ENCODE measurements at regions not wholly inside any gene's neighbourhood (a gene's known extent, or its start where the extent isn't known, plus 50 kb on each side); places are given as distances from the start of the nearest gene placed in this dataset.
"Not testable (repeated sequence)": the region's sequence is repeated elsewhere in the genome, so short reads cannot be mapped to it uniquely, and the experiment has no call there.

DNA sequence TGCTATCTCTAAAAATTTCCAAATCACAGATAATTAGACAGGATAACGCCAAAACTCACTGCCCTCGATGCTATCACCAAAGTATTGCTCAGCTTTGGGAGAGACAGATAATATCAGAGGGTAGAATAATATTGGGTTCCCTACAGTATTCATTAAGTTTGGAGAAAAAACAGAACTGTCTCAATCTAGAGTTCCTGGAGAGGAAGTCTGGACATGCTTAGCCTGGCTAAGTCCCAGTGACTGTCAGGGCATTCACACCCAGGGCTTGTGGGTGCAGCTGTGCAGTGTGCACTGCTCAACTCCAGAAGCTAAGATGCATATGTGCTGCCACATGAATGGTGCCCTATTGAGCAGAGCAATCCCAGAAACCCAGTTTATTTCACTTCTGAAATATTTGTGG lies 459.6 kb upstream of the DPH6 start:
- Histone ChIP-seq H3K4me3 (ENCODE audit: low read depth, low read length) (no peak overlapping the region), H3K79me2 (ENCODE audit: control insufficient read depth, insufficient read depth, low read length, unreplicated experiment) (no peaks in the 10 kb centered on the region), H3K4me1 (ENCODE audit: control insufficient read depth, insufficient read depth, low read length, unreplicated experiment) (no peaks in the 10 kb centered on the region), H3K27ac (ENCODE audit: low read depth, low read length) (no peak overlapping the region), H2AFZ (ENCODE audit: low read length, unreplicated experiment) (no peak overlapping the region), H3K27me3 (ENCODE audit: insufficient read depth, low read length) (no peaks in the 10 kb centered on the region), H3K36me3 (ENCODE audit: insufficient read depth, low read length) (no peaks in the 10 kb centered on the region)

DNA sequence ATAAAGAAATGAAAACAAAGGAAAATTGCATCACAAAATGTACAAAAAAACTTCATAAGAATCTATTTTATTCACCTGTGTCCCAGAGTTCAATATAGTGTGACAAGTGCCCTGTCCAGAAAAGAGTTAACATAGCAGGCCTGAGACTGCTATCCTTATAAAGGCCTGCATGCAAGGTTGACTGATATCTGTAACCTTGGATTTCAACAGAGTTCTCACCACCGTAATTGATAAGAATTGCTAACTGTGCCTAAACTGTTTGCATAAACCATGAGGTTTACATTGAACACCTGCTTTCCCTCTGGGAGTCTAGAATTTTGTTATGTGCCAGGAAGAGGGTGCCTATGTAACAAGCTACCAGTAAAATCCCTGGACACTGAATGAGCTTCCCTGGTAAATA lies 461.7 kb upstream of the DPH6 start:
- no peak overlapping the region for H3K4me3 ChIP-seq (ENCODE audit: low read depth, low read length)
- no peak overlapping the region for H2AFZ ChIP-seq (ENCODE audit: low read length, unreplicated experiment)
- H3K27me3 ChIP-seq (ENCODE audit: insufficient read depth, low read length) = no peaks in the 10 kb centered on the region
- H3K4me1 ChIP-seq (ENCODE audit: control insufficient read depth, insufficient read depth, low read length, unreplicated experiment) = no peaks in the 10 kb centered on the region
- H3K79me2 ChIP-seq (ENCODE audit: control insufficient read depth, insufficient read depth, low read length, unreplicated experiment) = no peaks in the 10 kb centered on the region
- no peak overlapping the region for H3K27ac ChIP-seq (ENCODE audit: low read depth, low read length)
- H3K36me3 ChIP-seq (ENCODE audit: insufficient read depth, low read length) = no peaks in the 10 kb centered on the region

DNA sequence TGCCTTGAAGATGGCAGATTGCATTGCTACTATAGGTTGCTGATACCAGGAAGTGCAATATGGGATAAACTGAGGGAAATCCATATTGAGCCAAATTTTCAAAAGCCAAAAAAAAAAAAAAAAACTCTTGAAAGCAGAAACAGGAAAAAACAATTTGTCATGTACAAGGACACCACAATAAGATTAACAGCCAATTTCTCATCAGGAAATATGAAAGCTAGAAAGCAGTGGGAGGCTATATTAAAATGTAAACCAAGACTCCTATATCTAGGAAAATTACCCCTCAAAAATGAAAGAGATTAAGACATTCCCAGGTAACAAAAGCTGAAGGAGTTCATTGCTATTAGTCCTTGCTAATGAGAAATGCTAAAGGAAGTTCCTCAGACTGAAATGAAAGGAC lies 462.8 kb upstream of the DPH6 start:
- no peak overlapping the region for H3K27ac ChIP-seq (ENCODE audit: low read depth, low read length)
- H3K4me1 ChIP-seq (ENCODE audit: control insufficient read depth, insufficient read depth, low read length, unreplicated experiment) = no peaks in the 10 kb centered on the region
- H3K36me3 ChIP-seq (ENCODE audit: insufficient read depth, low read length) = no peaks in the 10 kb centered on the region
- H3K79me2 ChIP-seq (ENCODE audit: control insufficient read depth, insufficient read depth, low read length, unreplicated experiment) = no peaks in the 10 kb centered on the region
- no peaks in the 10 kb centered on the region for H3K27me3 ChIP-seq (ENCODE audit: insufficient read depth, low read length)
- no peak overlapping the region for H2AFZ ChIP-seq (ENCODE audit: low read length, unreplicated experiment)
- H3K4me3 ChIP-seq (ENCODE audit: low read depth, low read length) = no peak overlapping the region

DNA sequence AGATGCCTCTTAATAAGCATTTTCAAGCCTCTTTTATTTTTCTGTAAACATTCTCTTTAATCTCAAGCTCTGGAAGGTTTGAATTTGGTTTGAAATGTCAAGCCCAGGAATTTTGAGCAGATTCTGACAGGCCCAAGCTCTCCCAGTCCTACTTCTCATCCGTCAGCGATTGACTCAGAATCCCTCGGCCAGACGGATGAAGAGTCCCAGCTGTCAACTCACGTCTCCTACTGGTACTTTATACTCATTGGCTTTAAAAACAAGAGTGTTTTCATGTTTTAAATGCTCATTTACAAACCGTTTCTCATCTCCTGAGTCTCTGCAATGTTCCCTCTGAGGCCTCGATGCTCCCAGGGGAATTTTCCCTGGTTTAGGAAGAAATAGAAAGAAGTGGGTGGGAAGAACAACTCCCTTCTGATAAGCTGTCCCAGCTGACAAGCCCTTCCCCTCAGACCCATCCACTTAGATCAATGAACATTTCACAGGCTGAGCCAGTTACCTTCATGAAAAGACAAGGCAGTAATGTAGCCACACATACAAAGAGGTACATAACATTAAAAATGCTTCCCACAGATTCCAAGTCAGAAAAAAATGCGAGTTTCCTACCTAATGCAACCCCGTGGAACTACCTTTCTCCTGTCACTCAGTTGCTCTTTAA lies 478.2 kb upstream of the DPH6 start:
- H3K27ac ChIP-seq (ENCODE audit: low read depth, low read length) = no peak overlapping the region
- H3K27me3 ChIP-seq (ENCODE audit: insufficient read depth, low read length) = no peaks in the 10 kb centered on the region
- H3K4me1 ChIP-seq (ENCODE audit: control insufficient read depth, insufficient read depth, low read length, unreplicated experiment) = no peaks in the 10 kb centered on the region
- no peak overlapping the region for H2AFZ ChIP-seq (ENCODE audit: low read length, unreplicated experiment)
- no peaks in the 10 kb centered on the region for H3K79me2 ChIP-seq (ENCODE audit: control insufficient read depth, insufficient read depth, low read length, unreplicated experiment)
- no peaks in the 10 kb centered on the region for H3K36me3 ChIP-seq (ENCODE audit: insufficient read depth, low read length)
- no peak overlapping the region for H3K4me3 ChIP-seq (ENCODE audit: low read depth, low read length)

DNA sequence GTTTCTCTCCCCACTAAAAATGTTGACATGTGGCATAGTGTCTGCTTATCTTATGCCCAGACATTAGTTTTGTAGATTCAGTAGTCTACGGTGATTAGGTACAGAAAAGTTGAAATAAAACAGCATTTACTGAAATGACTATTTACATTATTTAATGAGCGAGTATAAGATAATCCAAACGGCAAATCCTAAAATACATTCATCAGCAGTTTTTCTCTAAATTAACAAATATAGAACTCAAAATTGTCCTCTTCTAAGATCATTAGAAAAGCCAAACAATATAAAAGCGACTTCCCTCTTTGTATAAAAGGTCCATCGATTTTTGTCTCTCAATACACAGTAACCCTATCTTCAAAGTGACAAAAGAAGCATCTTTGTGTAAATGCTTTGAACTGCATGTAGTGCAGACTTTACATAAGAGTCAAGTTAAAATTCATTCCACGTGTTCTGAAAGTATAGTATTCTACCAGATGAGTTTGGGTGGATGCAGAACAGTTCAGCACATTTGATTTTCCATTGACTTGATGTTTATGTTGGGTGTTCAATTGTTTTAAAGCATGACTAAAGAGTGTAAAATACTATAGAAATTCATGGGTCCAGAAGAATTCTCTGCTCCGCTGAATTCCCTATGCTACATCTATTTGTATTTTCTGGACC lies 480.8 kb upstream of the DPH6 start:
- no peak overlapping the region for H3K27ac ChIP-seq (ENCODE audit: low read depth, low read length)
- no peak overlapping the region for H2AFZ ChIP-seq (ENCODE audit: low read length, unreplicated experiment)
- H3K4me1 ChIP-seq (ENCODE audit: control insufficient read depth, insufficient read depth, low read length, unreplicated experiment) = no peaks in the 10 kb centered on the region
- H3K4me3 ChIP-seq (ENCODE audit: low read depth, low read length) = no peak overlapping the region
- H3K27me3 ChIP-seq (ENCODE audit: insufficient read depth, low read length) = no peaks in the 10 kb centered on the region
- H3K36me3 ChIP-seq (ENCODE audit: insufficient read depth, low read length) = no peaks in the 10 kb centered on the region
- H3K79me2 ChIP-seq (ENCODE audit: control insufficient read depth, insufficient read depth, low read length, unreplicated experiment) = no peaks in the 10 kb centered on the region

DNA sequence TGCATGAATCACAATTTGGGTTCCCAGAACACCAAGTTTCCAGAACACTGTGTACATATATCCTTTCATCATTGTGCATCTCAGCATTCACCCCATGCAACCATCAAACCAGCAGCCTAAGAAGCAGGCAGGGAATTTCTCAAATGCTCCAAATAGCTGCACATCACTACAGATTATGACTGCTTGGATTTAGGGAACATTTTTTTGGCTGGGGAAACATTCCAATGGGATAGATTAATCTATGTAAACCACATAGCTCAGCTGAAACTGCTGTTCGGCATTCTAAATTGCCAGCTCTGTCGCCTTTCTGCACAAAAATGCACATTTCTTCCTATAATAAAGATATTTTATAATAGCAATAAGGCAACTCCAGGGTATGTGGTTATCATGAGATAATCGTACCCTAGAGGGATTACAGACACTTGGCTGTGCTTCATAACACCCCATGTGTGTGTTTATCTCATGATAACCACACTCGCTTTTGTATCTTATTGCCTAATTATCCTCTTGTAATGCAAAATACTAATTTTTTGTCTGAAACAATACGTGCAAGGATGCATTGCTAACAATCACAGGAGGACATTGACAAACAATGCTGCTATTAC lies 483.7 kb upstream of the DPH6 start:
- H3K4me1 ChIP-seq (ENCODE audit: control insufficient read depth, insufficient read depth, low read length, unreplicated experiment) = no peaks in the 10 kb centered on the region
- no peaks in the 10 kb centered on the region for H3K36me3 ChIP-seq (ENCODE audit: insufficient read depth, low read length)
- no peak overlapping the region for H3K4me3 ChIP-seq (ENCODE audit: low read depth, low read length)
- H2AFZ ChIP-seq (ENCODE audit: low read length, unreplicated experiment) = no peak overlapping the region
- no peak overlapping the region for H3K27ac ChIP-seq (ENCODE audit: low read depth, low read length)
- no peaks in the 10 kb centered on the region for H3K27me3 ChIP-seq (ENCODE audit: insufficient read depth, low read length)
- no peaks in the 10 kb centered on the region for H3K79me2 ChIP-seq (ENCODE audit: control insufficient read depth, insufficient read depth, low read length, unreplicated experiment)

DNA sequence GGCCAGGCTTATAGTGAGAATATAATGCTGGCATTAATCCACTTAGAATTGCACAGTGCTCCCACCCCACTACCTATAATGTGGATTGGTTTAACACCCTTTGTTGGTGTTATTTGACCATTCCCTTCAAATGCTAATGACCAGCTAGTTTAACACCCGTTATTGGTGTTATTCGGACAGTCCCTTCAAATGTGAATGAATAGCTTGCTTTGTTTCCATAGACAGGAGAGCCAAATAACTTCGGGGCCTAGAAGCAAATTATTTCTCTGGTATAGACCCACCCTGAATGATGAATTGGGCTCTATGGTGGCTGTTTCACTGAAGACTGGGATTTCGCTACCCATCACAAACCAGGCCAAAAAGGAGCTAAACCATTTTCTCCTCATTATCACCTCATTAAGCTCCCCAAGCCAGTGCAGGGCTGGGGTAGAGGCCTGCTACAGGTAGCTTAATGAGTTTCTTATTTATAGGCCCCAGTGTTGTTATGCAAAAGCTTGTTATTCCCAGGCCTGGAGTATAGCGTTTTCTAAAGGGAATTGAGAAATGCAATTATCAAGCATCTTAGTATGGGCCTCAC lies 494.1 kb upstream of the DPH6 start:
- no peaks in the 10 kb centered on the region for H3K79me2 ChIP-seq (ENCODE audit: control insufficient read depth, insufficient read depth, low read length, unreplicated experiment)
- no peaks in the 10 kb centered on the region for H3K27me3 ChIP-seq (ENCODE audit: insufficient read depth, low read length)
- H3K27ac ChIP-seq (ENCODE audit: low read depth, low read length) = no peak overlapping the region
- no peaks in the 10 kb centered on the region for H3K36me3 ChIP-seq (ENCODE audit: insufficient read depth, low read length)
- no peak overlapping the region for H3K4me3 ChIP-seq (ENCODE audit: low read depth, low read length)
- no peaks in the 10 kb centered on the region for H3K4me1 ChIP-seq (ENCODE audit: control insufficient read depth, insufficient read depth, low read length, unreplicated experiment)
- H2AFZ ChIP-seq (ENCODE audit: low read length, unreplicated experiment) = no peak overlapping the region

DNA sequence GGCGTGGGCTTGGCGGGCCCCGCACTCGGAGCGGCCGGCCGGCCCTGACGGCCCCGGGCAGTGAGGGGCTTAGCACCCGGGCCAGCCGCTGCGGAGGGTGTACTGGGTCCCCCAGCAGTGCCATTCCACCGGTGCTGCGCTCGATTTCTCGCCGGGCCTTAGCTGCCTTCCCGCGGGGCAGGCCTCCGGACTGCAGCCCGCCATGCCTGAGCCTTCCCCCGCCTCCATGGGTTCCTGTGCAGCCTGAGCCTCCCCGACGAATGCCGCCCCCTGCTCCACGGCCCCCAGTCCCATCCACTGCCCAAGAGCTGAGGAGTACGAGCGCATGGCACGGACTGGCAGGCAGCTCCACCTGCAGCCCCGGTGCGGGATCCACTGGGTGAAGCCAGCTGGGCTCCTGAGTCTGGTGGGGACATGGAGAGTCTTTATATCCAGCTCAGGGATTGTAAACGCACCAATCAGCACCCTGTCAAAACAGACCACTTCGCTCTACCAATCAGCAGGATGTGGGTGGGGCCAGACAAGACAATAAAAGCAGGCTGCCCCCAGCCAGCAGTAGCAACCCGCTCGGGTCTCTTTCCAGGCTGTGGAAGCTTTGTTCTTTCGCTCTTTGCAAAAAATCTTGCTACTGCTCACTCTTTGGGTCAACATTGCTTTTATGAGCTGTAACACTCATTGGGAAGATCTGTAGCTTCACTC lies 501.2 kb upstream of the DPH6 start:
- not testable (repeated sequence) for H2AFZ ChIP-seq (ENCODE audit: low read length, unreplicated experiment); H3K27ac ChIP-seq (ENCODE audit: low read depth, low read length); H3K4me1 ChIP-seq (ENCODE audit: control insufficient read depth, insufficient read depth, low read length, unreplicated experiment); H3K27me3 ChIP-seq (ENCODE audit: insufficient read depth, low read length); H3K79me2 ChIP-seq (ENCODE audit: control insufficient read depth, insufficient read depth, low read length, unreplicated experiment); H3K36me3 ChIP-seq (ENCODE audit: insufficient read depth, low read length); H3K4me3 ChIP-seq (ENCODE audit: low read depth, low read length)

DNA sequence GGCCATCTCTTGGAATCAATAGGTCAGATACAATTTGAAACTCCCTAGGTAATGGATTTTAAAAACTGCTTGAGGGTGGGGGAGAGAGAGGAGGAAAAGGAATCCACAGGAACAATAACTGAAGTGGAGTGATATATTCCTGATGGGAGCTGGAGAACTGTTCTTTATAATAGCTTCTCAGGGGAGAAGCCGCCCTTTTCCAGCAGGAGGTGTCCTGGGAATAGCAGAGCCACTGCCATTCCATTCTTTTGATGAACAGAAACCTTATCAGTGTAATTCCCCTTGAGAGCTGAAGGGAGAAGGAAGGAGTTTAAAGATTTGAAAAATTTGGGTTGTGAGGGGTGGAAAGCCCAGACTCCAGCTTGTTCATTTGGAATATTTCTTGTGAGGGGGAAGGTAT lies 504.9 kb upstream of the DPH6 start:
- H3K79me2 ChIP-seq (ENCODE audit: control insufficient read depth, insufficient read depth, low read length, unreplicated experiment) = no peaks in the 10 kb centered on the region
- H2AFZ ChIP-seq (ENCODE audit: low read length, unreplicated experiment) = no peak overlapping the region
- no peaks in the 10 kb centered on the region for H3K4me1 ChIP-seq (ENCODE audit: control insufficient read depth, insufficient read depth, low read length, unreplicated experiment)
- no peak overlapping the region for H3K4me3 ChIP-seq (ENCODE audit: low read depth, low read length)
- no peaks in the 10 kb centered on the region for H3K36me3 ChIP-seq (ENCODE audit: insufficient read depth, low read length)
- no peak overlapping the region for H3K27ac ChIP-seq (ENCODE audit: low read depth, low read length)
- H3K27me3 ChIP-seq (ENCODE audit: insufficient read depth, low read length) = no peaks in the 10 kb centered on the region

DNA sequence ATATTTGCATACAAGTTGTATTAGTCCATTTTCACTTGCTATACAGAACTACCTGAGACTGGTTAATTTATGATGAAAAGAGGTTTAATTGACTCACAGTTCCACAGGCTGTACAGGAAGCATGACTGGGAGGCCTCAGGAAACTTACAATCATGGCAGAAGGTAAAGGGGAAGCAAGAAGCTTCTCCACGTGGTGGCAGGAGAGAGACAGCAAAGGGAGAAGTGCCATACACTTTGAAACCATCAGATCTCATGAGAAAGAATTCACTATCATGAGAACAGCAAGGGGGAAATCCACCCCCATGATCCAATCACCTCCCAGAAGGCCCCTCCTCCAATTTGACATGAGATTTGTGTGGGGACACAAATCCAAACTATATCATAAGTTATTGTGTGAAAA lies 506.7 kb upstream of the DPH6 start:
- not testable (repeated sequence) for H3K79me2 ChIP-seq (ENCODE audit: control insufficient read depth, insufficient read depth, low read length, unreplicated experiment); H2AFZ ChIP-seq (ENCODE audit: low read length, unreplicated experiment); H3K27ac ChIP-seq (ENCODE audit: low read depth, low read length); H3K4me1 ChIP-seq (ENCODE audit: control insufficient read depth, insufficient read depth, low read length, unreplicated experiment); H3K36me3 ChIP-seq (ENCODE audit: insufficient read depth, low read length); H3K4me3 ChIP-seq (ENCODE audit: low read depth, low read length); H3K27me3 ChIP-seq (ENCODE audit: insufficient read depth, low read length)
